ENCODE measurements at regions not wholly inside any gene's neighbourhood (a gene's known extent, or its start where the extent isn't known, plus 50 kb on each side); places are given as distances from the start of the nearest gene placed in this dataset.

DNA sequence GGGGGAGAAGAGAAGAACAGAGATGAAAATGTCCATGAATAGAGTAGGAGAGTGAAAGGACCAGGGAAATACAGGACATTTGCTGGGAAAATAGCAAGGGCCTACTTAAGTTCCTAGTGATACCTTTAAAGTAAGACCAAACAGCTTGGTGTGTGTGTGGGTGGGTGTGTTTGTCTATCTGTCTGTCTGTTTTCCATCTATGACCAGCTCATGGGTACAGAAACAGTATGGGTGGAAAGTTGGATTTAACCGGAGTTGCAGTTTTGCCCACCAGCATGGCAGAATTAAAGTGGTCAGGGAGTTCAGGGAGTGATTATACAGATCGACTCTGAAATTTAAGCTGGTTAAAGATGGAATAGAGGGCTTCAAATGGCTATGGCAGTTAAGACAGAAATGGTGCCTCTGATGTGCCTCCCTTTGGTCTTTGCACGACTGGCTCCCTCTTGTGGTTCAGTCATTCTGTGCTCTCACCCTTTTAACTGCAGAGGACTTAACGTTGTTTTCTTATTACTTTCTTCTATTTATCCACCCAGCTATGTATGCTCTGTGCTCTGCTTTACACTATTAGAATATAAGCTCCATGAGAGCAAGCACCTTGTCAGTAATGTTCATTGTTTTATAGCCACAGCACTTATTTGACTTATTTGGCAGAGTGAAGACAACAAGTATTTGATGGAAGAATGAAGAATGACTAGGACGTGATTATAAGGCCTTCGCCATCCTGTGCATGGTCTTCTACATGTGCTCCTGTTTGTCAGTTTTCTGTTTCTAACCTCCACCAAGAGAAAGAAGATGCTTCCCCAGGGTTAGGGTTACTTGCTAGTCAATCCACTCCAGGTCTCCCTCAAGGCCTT lies 72.7 kb upstream of the AK4 start:
- Histone ChIP-seq H3K4me2 (ENCODE audit: low read length) (no peak overlapping the region), H3K4me1 (ENCODE audit: insufficient read depth, low read length, severe bottlenecking) (no peaks in the 10 kb centered on the region), H3K9ac (ENCODE audit: low read length) (no peak overlapping the region), H3K9me2 (ENCODE audit: low read depth, low read length) (no peaks in the 10 kb centered on the region), H3K36me3 (ENCODE audit: insufficient read depth, low read length) (no peaks in the 10 kb centered on the region), H3K79me2 (ENCODE audit: insufficient read depth, low read length) (no peaks in the 10 kb centered on the region), H3K9me3 (ENCODE audit: low read length) (no peaks in the 10 kb centered on the region), H2AFZ (ENCODE audit: low read length) (no peak overlapping the region), H4K20me1 (ENCODE audit: insufficient read depth, low read length) (no peaks in the 10 kb centered on the region), H3K27ac (ENCODE audit: low read depth, low read length, poor library complexity, severe bottlenecking) (no peak overlapping the region), H3K27me3 (ENCODE audit: insufficient read depth, low read length) (no peaks in the 10 kb centered on the region), H3F3A (ENCODE audit: insufficient read depth, low read length) (no peaks in the 10 kb centered on the region; the same call in 1 of the 2 replicates), H3K4me3 (ENCODE audit: low read depth, low read length, poor library complexity, severe bottlenecking) (no peak overlapping the region)
- TF ChIP-seq, protein P1, sequence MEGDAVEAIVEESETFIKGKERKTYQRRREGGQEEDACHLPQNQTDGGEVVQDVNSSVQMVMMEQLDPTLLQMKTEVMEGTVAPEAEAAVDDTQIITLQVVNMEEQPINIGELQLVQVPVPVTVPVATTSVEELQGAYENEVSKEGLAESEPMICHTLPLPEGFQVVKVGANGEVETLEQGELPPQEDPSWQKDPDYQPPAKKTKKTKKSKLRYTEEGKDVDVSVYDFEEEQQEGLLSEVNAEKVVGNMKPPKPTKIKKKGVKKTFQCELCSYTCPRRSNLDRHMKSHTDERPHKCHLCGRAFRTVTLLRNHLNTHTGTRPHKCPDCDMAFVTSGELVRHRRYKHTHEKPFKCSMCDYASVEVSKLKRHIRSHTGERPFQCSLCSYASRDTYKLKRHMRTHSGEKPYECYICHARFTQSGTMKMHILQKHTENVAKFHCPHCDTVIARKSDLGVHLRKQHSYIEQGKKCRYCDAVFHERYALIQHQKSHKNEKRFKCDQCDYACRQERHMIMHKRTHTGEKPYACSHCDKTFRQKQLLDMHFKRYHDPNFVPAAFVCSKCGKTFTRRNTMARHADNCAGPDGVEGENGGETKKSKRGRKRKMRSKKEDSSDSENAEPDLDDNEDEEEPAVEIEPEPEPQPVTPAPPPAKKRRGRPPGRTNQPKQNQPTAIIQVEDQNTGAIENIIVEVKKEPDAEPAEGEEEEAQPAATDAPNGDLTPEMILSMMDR (IDR thresholded peaks at IDR 0.05; ENCODE audit: low read length): peak; percentile 83
- no peak for TF ChIP-seq EZH2 (IDR thresholded peaks at IDR 0.05; ENCODE audit: borderline replicate concordance, low read length)

GRCh38 chr1:65077369-65077768 lies 70.6 kb upstream of the AK4 start:
- H2AFZ ChIP-seq (ENCODE audit: low read length): no peak overlapping the region
- no peak overlapping the region for H3K4me3 ChIP-seq (ENCODE audit: low read depth, low read length, poor library complexity, severe bottlenecking)
- no peak overlapping the region for H3K9ac ChIP-seq (ENCODE audit: low read length)
- H3F3A ChIP-seq (ENCODE audit: insufficient read depth, low read length): no peaks in the 10 kb centered on the region
- no peak for TF ChIP-seq EZH2 (IDR thresholded peaks at IDR 0.05; ENCODE audit: borderline replicate concordance, low read length)
- no peaks in the 10 kb centered on the region for H3K36me3 ChIP-seq (ENCODE audit: insufficient read depth, low read length)
- no peaks in the 10 kb centered on the region for H3K27me3 ChIP-seq (ENCODE audit: insufficient read depth, low read length)
- H3K9me2 ChIP-seq (ENCODE audit: low read depth, low read length): no peaks in the 10 kb centered on the region
- no peaks in the 10 kb centered on the region for H3K4me1 ChIP-seq (ENCODE audit: insufficient read depth, low read length, severe bottlenecking)
- H3K9me3 ChIP-seq (ENCODE audit: low read length): no peaks in the 10 kb centered on the region
- no peak overlapping the region for H3K4me2 ChIP-seq (ENCODE audit: low read length)
- H3K79me2 ChIP-seq (ENCODE audit: insufficient read depth, low read length): no peaks in the 10 kb centered on the region
- H3K27ac ChIP-seq (ENCODE audit: low read depth, low read length, poor library complexity, severe bottlenecking): no peak overlapping the region
- H4K20me1 ChIP-seq (ENCODE audit: insufficient read depth, low read length): no peaks in the 10 kb centered on the region

GRCh38 chr1:65079941-65080340 lies 68.1 kb upstream of the AK4 start:
- H3K4me2 ChIP-seq (ENCODE audit: low read length): no peak overlapping the region
- no peaks in the 10 kb centered on the region for H3K36me3 ChIP-seq (ENCODE audit: insufficient read depth, low read length)
- H4K20me1 ChIP-seq (ENCODE audit: insufficient read depth, low read length): no peaks in the 10 kb centered on the region
- no peaks in the 10 kb centered on the region for H3F3A ChIP-seq (ENCODE audit: insufficient read depth, low read length)
- H3K27me3 ChIP-seq (ENCODE audit: insufficient read depth, low read length): no peaks in the 10 kb centered on the region
- no peak overlapping the region for H2AFZ ChIP-seq (ENCODE audit: low read length)
- TF ChIP-seq EZH2 (IDR thresholded peaks at IDR 0.05; ENCODE audit: borderline replicate concordance, low read length): no peak
- TF ChIP-seq, protein P1 (IDR thresholded peaks at IDR 0.05; ENCODE audit: low read length): no peak
- no peaks in the 10 kb centered on the region for H3K9me2 ChIP-seq (ENCODE audit: low read depth, low read length)
- no peaks in the 10 kb centered on the region for H3K79me2 ChIP-seq (ENCODE audit: insufficient read depth, low read length)
- no peak overlapping the region for H3K9ac ChIP-seq (ENCODE audit: low read length)
- no peak overlapping the region for H3K4me3 ChIP-seq (ENCODE audit: low read depth, low read length, poor library complexity, severe bottlenecking)
- no peaks in the 10 kb centered on the region for H3K4me1 ChIP-seq (ENCODE audit: insufficient read depth, low read length, severe bottlenecking)
- no peaks in the 10 kb centered on the region for H3K9me3 ChIP-seq (ENCODE audit: low read length)
- no peak overlapping the region for H3K27ac ChIP-seq (ENCODE audit: low read depth, low read length, poor library complexity, severe bottlenecking)

Measured in OCI-LY1 (cell line).